NCI-H2196 (cell line): ENCODE measurements at regions not wholly inside any gene's neighbourhood (a gene's known extent, or its start where the extent isn't known, plus 50 kb on each side); places are given as distances from the start of the nearest gene placed in this dataset.
"Not testable (repeated sequence)": the region's sequence is repeated elsewhere in the genome, so short reads cannot be mapped to it uniquely, and the experiment has no call there.

Experiments
- DNase-seq: peaks from one replicate; lab custom pipeline; 2025; ENCODE audit not compliant: unreplicated experiment; lab: John Stamatoyannopoulos, UW

GRCh38 chr6:69489970-69490369, 306.8 kb downstream of the LMBRD1 start:
- no peak for DNase-seq

DNA sequence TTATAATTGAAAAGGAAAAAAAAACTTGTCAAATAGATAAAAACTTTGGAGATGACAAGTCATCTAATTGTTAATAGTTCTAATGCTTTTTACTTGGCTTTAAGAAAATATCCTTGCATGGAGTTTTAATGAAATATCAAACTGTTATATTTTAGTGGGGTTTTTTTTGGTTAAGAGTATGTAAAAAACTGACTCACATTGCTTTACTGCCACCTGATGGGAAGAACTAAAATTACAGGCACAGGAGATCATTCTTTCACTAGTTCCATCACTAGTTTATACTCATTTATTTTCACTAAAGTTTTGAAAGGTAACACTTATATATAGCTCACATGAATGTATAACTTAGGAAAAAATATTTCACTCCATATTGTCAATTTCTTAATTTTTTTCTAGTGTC, 309.1 kb downstream of the LMBRD1 start:
- DNase-seq: no peak

GRCh38 chr6:69466979-69467570, 329.7 kb downstream of the LMBRD1 start:
- DNase-seq: no peak

DNA sequence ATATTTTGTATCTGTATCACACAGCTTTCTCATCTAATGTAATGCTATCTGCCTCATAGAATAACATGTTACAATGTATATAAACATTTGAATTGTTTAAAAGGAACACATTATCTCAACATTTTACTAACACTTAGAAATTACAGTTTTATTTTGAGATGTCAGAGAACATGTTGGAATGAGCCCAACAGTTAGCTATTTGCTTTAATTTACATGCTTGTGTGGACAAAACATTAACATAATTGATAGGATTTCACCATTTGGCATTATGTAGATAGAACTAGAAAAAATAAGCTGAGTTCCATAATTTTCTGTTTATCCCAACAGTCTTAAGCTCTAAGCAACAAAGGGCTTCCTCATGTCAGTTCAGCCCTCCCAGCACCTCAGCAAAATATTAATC, 330.9 kb downstream of the LMBRD1 start:
- no peak for DNase-seq

GRCh38 chr6:69456086-69456485, 340.7 kb downstream of the LMBRD1 start:
- DNase-seq: no peak

GRCh38 chr6:69454619-69455018, 342.2 kb downstream of the LMBRD1 start:
- not testable (repeated sequence) for DNase-seq

DNA sequence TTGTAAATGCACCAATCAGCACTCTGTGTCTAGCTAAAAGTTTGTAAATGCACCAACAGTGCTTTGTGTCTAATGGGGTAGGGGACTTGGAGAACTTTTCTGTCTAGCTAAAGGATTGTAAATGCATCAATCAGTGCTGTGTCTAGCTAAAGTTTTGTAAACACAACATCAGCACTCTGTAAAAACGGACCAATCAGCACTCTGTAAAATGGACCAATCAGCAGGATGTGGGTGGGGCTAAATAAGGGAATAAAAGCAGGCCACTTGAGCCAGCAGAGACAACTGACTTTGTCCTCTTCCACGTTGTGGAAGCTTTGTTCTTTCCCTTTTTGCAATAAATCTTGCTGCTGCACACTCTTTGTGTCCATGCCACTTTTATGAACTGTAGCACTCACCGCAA, 346.3 kb downstream of the LMBRD1 start:
- DNase-seq: not testable (repeated sequence)

- no peak for DNase-seq
Observed at GRCh38 chr6:69449887-69450286, 346.9 kb downstream of the LMBRD1 start.
